ENCODE measurements at regions not wholly inside any gene's neighbourhood (a gene's known extent, or its start where the extent isn't known, plus 50 kb on each side); places are given as distances from the start of the nearest gene placed in this dataset.

- no peak for DNase-seq
Measured at GRCh38 chr7:80288175-80289122, 153.8 kb downstream of the GNAI1 start.

- no peak for DNase-seq
Measured at GRCh38 chr7:80287400-80288174, 153.0 kb downstream of the GNAI1 start.

GRCh38 chr7:80286611-80287010 is 152.0 kb downstream of the GNAI1 start:
- no peak for DNase-seq

- no peak for DNase-seq
Measured at GRCh38 chr7:80284855-80285254, 150.2 kb downstream of the GNAI1 start.

GRCh38 chr7:80279760-80280159 is 145.1 kb downstream of the GNAI1 start:
- DNase-seq: no peak

- DNase-seq: no peak
Measured at GRCh38 chr7:80278737-80279136, 144.1 kb downstream of the GNAI1 start.

- no peak for DNase-seq
Measured at GRCh38 chr7:80277434-80278427, 143.1 kb downstream of the GNAI1 start.

Data from inflammatory macrophage treated with lipopolysaccharide for 1 hour (primary cell).